IPS-NIHi11 (cell line): ENCODE measurements at regions not wholly inside any gene's neighbourhood (a gene's known extent, or its start where the extent isn't known, plus 50 kb on each side); places are given as distances from the start of the nearest gene placed in this dataset.

ENCODE experiments used
- DNase-seq: peaks from one replicate; pipeline ENCODE4 v3.0.0; 2012; ENCODE audit warnings: mixed read lengths, low spot score

GRCh38 chr11:116413301-116414242, 359.2 kb downstream of the BUD13 start:
- DNase-seq: no peak

- DNase-seq: no peak
Observed at GRCh38 chr11:116412118-116412889, 360.5 kb downstream of the BUD13 start.

DNA sequence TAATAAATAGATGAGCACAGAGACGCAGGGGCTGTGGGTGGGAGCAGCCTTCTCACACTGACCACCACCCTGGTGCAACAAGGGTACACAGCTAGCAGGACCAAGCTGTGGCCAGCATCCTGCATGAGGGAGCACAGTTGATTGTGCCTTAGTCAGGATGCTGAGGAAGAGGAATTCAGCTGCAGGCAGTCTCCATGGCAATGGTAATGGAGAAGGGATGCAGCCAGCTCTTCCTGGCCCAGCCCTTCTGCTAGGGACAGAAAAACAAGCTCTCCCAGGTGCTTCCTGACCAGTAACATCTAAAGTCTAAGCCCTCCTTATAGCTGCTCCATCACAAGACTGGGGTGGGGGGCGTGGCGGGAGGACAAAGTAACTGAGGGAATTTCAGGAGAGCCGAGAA, 363.5 kb downstream of the BUD13 start:
- no peak for DNase-seq

- no peak for DNase-seq
Observed at GRCh38 chr11:116406042-116406441, 366.7 kb downstream of the BUD13 start.

DNA sequence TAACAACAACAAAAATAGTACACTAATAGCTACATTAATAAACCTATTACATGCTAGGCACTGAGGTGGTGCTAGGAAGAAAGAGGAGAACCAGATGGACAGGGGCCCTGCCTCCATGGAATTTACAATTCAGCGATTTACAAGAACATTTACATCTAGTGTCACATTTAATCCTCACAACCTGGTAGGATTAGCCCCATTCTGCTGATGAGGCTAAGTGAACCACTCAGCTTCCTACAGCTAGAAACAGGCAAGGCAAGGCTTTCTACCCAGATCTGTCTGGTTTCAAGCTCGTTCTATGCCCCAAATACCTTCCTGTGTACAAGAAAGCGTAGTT, 368.4 kb downstream of the BUD13 start:
- DNase-seq: no peak

DNA sequence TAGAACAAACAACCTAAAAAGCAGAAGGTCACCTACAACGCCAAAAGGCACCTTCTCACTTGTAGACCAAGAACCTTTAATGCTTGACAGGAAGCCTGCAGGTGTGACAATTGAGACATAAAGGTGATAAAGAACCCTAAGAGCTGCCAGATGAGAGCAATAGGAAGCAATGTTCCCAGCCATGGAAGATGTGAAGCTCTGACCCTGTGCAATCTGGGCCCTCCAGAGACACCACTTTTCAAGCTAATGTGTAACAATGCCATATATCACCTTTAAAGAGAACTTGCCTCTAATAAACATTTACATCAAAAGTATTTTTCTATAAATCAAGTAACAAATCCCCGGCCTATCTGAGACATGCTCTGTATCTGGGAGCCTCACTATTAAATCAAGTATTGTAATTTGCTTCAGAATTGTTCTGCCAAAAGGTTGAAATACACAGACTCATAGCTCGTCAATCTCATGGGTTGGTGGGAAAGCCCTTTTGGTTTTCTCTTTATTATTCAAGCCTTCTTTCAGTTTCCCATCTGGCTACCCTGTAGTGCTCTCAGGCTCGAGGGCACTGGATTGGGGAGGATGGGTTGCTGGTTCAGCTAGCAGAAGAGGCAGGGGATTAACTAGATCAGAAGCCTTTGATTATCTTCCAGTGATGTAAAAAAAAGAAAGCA, 368.9 kb downstream of the BUD13 start:
- DNase-seq: no peak

GRCh38 chr11:116400081-116400480, 372.7 kb downstream of the BUD13 start:
- no peak for DNase-seq

DNA sequence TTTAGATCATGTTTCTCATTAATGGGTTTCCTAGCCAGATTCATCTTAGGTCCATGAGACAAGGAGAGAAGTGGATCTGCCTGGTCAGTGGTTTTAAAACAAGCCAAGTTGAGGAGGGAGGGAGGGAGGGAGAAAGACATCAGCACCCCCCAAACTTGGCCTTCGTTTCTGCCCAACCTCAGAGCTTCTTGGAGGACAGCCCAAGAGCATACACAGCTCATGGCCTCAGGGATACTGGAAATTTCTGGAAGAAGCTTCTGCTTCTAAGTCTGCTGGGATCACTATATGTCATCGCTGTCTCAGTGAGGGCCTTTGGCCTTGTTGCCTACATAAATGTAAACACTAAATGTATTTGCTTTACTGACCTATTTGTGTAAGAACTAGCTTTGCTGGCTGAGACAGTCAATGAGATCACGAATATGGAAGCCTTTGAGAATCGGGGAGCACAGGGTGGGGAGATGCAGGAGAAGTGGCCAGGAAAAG, 375.1 kb downstream of the BUD13 start:
- no peak for DNase-seq

DNA sequence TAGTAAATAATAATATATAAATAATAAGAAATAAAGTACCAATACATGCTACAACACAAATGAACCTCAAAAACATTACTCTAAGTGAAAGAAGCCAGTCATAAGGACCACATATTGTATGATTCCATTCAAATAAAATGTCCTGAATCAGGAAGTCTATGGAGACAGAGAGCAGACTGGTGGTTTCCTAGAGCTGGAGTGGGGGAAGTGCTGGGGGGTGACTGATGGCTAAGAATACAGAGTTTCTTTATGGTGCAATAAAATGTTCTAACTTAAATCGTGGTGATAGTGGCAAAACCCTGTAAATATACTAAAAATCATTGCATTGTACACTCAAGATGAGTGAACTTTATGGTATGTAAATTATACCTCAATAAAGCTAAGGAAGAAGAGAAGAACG, 376.5 kb downstream of the BUD13 start:
- DNase-seq: no peak

DNA sequence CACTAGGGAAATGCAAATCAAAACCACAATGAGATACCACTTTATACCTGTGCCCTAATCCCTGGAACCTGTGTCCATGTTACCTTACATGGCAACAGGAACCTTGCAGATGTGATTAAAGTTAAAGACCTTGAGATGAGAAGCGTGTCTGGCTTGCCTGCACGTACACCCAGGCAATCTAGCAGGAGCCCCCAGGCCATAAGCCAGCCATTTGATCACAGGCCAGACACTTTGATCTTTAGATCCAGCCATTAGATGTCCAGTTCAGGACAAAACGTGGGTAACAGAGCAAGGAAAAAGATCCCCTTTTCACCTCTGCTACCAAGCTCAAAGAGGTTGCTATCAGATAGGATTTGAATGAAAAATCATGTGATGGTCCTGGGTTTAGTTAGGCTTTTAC, 378.8 kb downstream of the BUD13 start:
- no peak for DNase-seq

DNA sequence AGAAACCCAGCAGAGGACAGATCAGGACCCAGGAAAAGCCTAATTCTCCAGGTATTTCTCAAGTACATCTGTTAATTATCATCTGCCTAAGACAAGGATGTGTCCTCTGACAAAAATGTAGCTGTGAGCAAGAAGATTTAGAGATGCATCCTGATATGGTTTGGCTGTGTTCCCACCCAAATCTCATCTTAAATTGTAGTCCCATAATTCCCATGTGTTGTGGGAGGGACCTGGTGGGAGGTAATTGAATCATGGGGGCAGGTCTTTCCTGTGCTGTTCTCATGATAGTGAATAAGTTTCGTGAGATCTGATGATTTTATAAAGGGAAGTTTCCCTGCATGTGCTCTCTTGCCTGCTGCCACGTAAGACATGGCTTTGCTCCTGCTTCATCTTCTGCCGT, 381.8 kb downstream of the BUD13 start:
- no peak for DNase-seq

GRCh38 chr11:116388146-116388545, 384.6 kb downstream of the BUD13 start:
- no peak for DNase-seq

DNA sequence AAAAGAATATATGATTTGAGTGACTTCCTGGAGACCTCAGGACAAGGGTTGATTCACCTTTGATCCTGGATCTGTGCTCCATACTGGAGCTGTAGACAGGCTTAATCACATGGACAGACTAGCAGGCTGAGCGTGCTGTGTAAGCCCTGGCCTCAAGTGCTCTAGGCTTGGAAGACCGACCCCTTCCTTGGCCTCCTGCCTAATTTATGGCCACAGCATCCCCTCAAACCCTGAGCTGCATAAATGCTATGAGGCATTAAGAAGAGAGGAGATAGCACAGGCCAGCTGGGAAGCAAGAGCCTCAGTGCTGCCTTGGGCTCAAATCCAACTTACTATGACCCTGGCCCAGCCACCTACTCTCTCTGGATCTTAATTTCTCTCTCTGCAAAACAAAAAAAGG, 385.1 kb downstream of the BUD13 start:
- no peak for DNase-seq

DNA sequence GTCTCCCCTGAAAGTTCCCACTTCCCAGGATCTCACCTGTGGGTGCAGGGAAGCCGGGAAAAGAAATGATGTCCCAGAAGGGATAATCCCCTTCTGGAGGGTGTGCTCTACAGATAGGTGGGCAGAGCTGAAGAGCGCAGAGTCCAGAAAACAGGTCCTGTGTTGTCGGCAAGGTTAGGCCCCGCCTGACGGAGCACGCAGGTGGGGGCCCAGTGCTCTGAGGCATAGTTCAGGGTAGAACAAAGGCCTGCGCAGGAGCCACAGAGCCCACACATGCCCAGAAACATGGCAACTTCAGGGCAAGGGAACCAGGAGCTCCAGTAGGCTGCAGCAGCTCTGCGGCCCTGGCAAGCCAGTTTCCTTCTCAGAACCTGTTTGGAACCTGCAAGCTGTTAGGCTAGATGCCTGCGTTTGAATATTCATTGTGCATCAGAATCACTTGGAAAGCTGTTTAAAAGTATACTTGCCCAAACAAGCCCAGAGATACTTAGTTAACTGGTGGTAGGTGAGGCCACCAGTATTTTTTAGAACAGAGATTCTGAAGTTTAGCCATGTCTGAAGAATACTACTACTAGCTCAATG, 386.6 kb downstream of the BUD13 start:
- DNase-seq: no peak

DNA sequence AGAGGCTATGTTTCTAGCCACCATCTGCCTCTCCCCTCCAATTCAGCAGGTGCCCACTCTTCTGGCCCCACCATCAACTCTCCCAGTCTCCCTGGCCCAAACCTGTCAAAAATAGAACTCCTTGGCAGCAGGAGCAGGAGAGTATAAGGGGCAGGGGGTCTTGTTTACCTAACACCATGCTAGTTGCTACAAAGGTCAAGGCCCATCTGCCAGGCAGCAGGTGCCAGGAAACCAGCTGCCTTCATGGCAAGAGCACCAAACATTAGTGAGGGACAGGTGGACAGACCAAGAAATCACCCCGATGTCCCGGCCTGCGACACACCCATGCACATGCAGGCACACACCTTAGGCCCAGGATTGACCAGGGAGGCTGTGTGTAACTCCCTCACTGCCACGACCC, 387.9 kb downstream of the BUD13 start:
- DNase-seq: no peak

DNA sequence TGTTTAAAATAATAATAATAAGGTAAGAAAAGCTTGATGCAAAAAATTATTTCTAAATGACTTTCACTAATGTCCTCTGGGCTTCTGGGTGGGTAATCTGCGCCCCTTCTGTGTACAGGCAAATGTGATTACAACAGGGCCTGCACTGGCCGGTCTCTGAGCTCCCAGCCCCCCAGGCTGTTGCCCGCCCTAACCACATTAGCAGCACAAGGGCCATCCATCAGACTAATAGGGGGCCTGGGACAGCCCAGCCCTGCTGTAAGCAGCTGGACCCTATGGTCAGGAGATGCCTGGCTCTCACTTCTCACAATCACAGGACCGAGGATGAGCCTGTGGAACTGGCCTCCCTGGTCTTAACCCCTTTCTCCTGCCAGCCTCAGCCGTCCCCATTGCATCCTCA, 388.4 kb downstream of the BUD13 start:
- DNase-seq: no peak

- DNase-seq: peak; percentile 58
Observed at GRCh38 chr11:116379185-116379828, 393.5 kb downstream of the BUD13 start.

GRCh38 chr11:116376547-116376946, 396.2 kb downstream of the BUD13 start:
- DNase-seq: no peak

- DNase-seq: no peak
Observed at GRCh38 chr11:116376054-116376453, 396.7 kb downstream of the BUD13 start.

DNA sequence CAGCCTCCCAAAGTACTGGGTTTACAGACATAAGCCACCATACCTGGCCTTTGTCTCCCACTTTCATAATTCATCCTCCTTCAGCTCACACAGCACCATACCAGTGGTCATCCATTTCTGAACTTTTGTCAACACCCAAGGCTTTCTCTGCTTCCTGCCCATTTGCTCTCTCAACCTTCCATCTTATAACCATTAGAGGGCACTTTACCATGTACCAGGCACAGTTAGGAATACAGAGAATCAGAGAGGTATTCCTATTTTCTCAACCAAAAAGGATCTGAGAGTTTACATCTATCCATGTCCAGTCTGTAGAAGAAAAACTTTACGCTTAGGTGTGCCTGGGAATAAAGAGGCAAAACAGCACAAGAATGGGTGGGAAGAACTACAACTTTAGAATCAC, 397.6 kb downstream of the BUD13 start:
- no peak for DNase-seq

DNA sequence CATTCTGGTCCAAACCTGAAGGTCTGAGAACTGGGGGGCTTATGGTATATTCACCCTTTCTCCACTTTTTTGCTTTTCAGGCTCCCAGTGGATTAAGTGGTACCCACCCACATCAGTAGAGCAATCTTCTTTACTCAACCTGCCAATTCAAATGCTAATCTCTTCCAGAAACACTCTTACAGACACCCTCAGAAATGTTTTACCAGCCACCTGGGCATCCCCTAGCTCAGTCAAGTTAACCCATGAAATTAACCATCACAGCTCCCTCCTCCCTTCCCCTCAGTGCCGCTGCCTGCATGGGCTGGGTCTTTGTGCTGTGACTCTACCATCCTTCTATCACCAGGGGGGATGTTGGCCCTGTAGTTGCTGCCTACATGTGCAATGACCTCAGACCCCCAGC, 398.7 kb downstream of the BUD13 start:
- DNase-seq: no peak
